Right kidney (tissue), 1 donor: ENCODE measurements at regions not wholly inside any gene's neighbourhood (a gene's known extent, or its start where the extent isn't known, plus 50 kb on each side); places are given as distances from the start of the nearest gene placed in this dataset.
"Not testable (repeated sequence)": the region's sequence is repeated elsewhere in the genome, so short reads cannot be mapped to it uniquely, and the experiment has no call there.

Experiments
- DNase-seq: peaks from one replicate; pipeline ENCODE4 v3.0.0-alpha.2; 2016

DNA sequence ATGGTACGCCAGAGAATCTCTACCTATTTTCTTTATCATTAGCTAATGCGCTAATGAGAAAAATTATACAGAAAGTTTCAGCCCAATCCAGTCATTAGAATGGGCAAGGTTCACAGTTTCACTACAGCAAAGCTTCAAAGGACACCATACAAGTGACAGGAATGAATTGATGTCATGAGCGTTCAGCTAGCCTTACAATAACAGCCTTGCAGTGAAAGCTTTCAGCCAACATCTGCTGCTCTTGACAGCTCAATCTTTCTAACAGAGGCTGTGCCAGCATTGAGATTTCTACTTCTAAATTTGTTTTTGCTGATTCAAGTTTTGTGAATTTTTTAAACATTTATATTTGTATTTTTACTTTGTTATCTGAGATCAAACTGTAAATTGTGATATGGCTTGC, 302.4 kb upstream of the FAM174A start:
- no peak for DNase-seq

DNA sequence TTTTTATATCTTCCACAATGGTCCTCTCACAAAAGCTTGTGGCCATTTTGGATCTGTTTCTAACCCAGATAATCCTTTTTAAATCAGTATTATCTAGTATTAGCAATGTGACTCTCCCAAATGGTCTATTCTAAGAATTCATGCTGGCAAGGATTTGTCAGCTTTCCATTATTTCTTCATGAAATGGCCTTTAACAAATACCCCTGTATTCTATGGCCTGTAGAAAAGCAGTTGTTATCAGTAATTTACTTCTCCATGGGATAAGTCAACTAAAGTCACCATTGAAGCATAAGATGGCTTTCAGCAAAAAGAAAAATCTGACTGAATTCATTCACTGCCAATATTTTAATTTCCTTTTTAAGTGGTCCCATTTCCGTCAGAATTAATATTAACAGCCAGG, 346.4 kb upstream of the FAM174A start:
- DNase-seq: no peak

DNA sequence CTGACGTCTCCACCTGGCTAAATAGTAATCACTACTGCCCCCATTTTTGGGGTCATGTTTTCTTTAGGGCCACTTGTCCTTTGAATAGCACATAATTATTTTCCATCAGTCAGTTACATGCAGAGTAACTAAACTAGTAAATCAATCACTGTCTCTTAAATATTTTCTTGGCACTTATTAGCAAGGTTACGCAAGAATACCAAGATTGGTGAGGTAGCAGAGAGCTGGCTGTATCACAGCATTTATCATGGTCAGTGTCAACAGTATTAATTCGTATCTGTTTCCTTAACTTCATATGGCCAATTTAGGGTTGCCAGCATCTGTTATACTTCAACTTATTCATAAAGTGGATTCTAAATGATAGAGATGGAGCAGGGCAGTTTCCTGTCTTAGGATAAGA, 346.8 kb upstream of the FAM174A start:
- no peak for DNase-seq

DNA sequence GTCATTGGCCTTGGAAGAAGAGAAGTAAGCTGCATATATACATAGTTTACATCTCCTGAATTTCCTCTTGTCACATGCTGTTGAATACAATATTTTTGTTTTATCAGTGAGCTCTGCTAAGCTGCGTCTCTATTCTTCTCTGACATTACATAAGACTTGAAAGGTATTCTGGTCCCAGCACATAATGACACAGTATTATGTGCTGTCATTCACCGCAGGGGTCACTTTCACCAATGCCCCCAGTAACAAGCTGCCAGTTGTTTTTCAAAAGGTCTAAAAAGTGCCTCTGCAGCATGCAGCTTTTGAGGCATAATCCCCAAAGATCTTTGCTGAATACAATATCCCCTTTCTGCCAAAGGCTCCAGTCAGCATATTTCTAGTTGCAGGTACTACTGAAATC, 349.0 kb upstream of the FAM174A start:
- DNase-seq: no peak

DNA sequence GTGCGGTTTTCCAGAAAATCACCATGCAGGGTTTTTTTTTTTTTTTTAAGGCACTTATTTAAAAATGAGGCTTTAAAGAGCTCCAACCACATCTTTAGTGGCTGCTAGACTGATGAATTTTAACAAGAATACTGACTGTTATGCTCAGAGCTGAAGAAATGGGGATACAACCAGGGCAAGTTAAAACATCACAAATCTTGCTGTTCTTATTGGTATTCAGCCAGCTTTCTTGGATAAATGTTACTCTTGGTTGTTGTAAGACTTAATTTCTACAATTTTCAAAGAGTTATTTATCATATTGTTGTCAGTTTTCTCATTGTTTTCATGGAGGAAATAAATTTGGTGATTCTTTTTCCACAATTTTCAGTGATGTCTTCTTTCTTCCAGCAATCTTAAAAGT, 352.8 kb upstream of the FAM174A start:
- DNase-seq: no peak

DNA sequence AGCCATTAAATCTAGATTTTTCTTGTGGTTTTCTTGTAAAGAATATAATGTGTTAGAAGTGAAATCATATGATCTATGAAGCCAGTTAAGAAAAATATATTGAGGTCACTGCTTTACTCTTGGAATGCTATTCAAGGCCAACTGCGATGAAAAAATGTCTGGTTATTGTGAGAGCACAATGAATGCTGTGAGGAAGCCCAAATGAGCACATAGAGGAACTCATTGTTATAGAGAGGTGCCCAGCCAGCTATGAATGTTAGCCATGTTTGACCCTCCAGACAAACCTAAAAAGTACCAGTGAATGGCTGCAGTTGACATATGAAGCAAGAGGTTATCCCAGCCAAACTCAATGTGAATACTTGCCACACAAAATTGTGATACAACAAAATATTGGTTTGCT, 359.8 kb upstream of the FAM174A start:
- DNase-seq: no peak

DNA sequence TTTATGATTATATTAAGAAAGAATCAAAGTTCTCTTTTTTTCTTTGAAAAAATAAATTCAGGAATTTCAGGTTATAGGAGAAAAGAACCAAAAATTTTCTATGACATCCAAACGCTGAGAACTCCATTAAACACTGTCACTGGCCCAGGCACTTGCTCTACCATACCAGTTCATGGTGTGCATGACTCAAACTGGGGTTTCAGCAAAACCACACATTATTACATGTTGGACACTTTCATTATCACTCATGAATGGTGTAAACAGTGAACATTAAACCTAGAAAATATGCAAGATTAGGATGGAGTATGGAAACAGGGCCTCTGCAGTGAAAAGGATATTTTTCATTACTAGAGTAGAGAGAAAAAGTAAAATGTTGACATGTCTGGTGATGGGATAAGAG, 369.9 kb upstream of the FAM174A start:
- no peak for DNase-seq

DNA sequence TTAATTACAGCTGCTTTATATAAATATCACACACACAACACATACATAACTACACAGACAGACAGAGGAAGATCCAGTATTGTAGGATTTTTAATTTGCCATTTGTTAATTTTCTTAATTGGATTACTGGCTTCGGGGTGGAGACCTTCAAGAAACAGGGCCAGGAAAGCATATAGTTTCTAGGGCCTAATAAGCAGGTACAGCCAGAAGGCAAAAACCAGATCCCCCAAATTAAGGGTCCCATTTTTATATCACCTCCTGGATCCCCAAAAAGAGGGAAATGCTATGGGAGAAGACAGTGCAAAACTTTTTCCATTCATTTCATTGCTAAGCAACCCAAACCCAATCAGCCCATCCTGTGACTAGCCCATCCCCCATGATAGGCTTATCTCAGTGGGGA, 373.3 kb upstream of the FAM174A start:
- DNase-seq: no peak

DNA sequence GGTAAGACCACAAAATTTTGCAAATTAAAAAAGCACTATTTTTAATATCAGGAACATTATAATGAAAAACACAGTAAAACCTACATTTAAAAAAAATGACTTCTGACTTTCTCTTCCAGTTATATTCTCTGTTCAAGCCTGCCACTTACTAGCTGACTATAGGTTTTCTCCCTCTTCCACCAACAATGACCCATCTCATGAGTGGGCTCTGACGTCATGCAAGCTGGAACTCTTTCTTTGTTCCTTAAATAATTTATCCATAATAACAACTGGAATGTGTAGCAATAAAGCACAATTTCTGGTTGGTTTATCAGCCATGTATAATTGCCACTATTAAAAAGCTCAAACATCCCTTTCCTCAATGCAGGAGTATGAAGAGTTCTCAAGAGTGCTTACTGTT, 378.1 kb upstream of the FAM174A start:
- no peak for DNase-seq

DNA sequence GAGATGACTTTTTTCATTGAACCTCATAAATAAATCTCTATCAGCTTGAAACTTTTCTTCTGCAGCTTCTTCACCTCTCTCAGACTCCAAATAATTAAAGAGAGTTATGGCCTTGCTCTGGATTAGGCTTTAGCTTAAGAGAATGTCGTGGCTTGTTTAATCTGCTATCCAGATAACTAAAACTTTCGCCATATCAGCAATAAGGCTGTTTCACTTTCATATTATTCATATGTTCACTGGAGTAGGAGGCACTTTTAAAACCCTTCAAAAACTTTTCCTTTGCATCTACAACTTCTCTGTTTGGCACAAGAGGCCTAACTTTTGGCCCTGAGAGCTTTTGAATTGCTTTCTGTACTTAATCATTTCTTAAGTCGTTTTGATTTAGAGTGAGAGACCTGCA, 386.9 kb upstream of the FAM174A start:
- DNase-seq: no peak

DNA sequence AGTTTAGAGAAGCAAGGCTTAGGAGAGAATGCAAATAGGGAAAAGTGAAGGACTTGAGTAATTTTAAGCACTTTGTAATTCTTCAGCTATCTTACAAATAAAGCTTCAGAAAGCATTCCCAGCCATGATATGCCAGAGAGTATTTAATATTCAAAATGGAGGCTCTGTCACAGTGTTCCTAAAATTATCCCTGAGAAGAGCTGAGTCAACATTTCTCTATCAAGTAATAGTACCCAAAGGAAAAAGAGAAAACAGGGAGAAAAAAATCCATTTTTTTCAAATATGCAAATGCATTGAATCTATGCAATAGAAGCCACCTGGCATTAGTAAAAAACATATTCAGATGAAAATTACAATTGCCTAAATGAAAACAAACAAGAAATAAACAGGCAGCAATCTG, 392.6 kb upstream of the FAM174A start:
- no peak for DNase-seq

DNA sequence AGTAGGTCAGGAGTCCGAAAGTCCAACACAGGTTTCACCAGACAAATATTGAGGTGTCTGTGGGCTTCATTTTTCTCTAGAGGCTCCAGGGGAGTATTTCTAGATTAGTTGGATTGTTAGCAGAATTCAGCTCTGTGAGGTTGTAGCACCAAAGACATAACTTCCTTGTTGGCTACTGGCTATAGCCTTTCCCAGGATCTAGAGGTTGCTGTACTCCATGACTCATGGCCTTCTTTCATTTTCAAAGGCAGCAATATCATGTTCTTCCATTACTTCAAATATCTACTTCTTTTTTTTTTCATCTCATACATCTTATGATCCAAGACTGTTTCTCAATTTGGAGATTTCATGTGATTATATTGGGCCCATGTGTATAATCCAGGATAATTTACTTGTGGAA, 404.0 kb upstream of the FAM174A start:
- no peak for DNase-seq

DNA sequence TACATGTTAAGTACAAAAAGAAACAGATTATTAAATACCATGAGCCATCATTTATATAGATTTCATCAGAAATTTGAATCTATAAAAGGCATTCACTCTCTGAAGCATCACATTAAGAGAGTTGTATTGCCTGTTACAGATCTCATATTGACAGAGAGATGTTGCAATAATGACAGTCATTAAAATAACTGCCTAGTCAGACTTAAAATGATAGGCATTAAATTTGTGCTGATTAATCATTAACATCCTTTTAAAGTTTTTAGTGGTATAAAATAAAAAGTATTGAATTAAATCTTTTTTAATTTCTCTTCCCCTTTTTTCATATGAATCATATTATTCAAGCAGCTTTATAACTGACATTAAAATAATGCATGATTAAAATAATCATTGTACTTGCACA, 404.9 kb upstream of the FAM174A start:
- DNase-seq: no peak

DNA sequence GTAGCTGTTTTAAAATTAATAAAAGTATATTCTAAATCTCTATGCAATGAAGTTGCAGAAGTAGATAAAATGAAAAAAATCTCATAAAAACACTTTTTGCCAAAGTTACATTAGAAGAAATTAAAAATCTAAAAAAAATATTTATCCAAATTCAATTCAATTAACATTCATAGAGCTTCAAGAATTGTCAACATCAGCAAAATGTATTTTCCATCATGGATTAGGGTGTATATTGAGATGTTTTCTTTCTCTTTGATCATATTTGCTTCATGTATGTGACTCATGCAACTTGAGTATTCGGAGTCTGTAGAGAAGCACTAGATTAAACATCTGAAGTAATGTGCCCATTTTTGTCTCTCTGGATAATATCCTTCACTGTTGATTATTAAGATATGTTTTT, 415.3 kb upstream of the FAM174A start:
- no peak for DNase-seq

DNA sequence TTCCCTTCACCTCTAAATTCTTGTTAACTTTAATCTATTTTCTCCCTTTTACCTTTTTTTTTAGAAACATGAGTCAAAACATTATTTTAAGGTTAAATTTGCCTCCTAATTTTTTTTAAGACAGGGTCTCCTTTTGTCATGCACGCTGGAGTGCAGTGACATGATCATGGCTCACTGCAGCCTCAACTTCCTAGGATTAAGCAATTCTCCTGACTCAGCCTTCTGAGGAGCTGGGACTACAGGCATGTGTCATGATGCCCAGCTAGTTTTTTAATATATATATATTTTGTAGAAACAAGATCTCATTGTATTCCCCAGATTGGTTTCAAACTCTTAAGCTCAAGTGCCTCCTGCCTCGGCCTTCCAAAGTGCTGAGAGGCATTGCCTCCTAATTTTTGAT, 424.7 kb upstream of the FAM174A start:
- DNase-seq: no peak

DNA sequence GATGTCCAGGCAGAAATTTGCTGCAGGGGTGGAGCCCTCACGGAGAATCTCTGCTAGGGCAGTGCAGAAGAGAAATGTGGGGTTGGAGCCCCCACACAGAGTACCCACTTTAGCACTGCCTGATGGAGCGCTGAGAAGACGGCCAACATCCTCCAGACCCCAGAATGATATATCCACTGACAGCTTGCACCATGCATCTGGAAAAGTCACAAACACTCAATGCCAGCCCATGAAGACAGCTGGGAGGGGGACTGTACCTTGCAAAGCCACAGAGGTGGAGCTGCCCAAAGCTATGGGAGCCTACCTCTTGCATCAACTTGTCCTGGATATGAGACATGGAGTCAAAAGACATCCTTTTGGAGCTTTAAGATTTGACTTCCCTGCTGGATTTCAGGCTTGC, 426.3 kb upstream of the FAM174A start:
- no peak for DNase-seq

DNA sequence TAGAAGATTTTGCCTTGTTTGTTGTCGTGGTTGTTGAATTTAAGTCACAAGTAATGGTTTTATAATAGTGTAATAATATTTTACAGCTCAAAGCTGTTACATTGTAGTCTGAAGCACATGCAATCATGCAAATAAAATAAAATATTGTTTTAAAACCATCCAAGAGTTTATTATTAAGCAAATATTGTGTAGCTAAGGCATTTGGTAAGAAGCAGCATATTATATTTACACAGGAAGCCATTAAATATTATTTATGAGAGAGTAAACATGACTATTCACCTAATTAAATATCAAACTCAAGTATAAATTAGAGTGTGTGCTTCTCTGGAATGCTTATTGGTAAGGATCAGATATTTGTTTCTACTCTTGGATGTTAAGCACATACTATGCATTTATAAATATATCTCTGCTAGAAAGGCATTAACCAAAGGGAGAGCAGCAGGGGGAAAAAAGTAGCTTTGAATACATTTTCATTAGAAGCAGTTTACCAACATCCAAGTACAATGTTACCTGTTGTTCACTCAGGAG, 431.5 kb upstream of the FAM174A start:
- not testable (repeated sequence) for DNase-seq

DNA sequence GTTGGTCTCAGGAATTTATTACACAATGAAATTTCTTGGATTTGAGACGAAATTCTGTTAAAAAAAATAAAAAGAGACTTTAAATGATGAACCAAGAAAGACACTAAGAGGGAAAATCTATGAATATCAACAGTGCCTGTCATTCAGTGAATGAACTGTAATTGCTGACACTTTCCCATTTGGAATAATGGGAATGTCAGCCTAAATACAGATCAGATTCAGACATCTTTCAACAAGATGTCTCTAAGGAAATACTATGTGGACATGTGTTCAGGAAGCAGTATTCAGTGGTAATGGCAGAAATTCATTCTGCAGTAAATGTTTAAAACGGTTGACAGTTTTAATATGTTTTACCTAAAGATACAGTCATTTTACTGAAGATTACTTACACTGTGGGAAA, 433.7 kb upstream of the FAM174A start:
- DNase-seq: not testable (repeated sequence)

DNA sequence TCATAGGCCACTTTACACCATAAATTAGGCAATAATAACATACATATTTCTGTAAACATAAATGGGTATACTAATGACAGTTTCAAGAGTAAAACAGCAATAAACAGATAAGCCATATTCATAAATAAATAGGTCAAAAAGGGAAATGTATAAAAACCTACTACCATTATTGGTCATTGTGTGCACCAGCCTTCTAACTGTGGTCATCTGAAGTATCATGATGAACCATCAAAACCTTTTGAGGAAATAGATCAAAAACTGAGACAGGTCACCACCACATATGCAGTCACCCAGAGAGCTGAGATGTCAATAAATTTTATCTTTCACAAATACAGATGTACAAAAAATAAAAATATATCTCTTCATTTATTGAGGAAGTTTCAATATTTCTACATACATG, 438.8 kb upstream of the FAM174A start:
- not testable (repeated sequence) for DNase-seq

DNA sequence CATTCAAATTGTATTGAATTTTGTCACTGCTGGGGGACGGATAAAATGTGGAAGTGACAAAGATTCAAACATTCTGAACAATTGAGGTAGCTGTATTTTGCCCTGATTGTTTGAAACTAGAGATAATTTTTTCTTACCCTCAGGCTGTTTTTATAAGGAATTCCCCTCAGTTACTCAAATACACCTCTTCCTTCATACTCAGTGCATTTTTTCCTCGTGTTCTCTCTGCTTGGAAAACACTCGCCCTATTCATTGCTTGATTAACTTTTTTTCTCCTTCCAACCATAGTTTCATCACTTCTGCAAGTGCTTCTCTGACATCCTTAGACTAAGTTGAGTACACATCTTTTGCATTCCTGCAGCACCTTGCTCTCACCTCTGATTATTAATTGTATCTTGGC, 454.5 kb upstream of the FAM174A start:
- not testable (repeated sequence) for DNase-seq

DNA sequence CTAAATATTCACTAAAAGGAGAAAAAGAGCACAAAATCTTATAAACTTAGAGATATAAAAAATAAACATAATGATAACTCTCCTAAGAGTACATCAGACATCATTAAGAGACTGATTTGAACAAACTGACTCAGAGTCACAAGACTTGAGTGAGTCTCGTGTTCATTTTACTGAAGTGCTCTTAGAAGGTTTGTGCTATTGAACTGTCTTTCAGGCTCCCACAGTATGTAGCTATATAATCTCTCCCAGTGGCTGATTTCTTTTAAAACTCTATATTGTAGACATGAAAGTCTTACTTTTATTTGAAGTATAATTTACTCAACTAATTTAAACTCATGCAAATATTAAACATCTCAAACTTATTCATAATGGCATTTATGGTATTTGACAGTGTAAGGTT, 456.0 kb upstream of the FAM174A start:
- DNase-seq: not testable (repeated sequence)

DNA sequence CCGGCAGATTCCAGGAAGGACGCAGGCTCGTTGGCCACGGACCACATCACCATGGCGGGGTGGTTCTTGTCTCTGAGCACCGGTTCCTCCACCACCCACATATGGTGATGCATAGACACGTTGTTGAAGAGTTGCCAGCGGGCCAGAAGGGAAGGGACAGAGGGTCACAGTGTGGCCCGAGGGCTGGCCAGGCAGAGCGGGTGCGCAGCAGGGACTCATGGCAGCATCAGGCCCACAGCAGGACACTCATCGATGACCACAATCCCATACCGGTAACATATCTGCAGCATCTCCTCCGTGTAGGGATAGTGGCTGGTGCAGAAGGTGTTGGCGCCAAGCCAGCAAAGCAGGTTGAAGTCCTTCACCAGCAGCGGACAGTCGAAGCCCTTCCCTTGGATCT, 469.2 kb upstream of the FAM174A start:
- not testable (repeated sequence) for DNase-seq

DNA sequence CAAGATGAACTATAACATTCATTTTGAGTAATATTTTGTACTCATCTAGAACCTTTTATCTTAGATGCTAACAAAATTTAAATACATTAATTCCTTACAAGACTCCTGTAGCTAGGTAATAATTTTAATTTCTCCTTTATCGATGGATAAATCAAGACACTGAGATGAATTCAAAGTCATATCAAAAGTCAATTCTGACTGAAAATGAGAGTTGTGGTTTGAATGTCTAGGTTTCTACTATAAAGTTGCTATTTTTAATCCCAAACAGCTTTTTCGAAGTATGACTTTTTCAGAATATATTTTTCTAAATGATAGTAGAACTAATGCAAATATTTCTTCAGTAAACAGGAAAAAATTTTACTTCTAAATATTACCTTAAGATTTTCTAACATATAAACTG, 491.7 kb upstream of the FAM174A start:
- DNase-seq: no peak

DNA sequence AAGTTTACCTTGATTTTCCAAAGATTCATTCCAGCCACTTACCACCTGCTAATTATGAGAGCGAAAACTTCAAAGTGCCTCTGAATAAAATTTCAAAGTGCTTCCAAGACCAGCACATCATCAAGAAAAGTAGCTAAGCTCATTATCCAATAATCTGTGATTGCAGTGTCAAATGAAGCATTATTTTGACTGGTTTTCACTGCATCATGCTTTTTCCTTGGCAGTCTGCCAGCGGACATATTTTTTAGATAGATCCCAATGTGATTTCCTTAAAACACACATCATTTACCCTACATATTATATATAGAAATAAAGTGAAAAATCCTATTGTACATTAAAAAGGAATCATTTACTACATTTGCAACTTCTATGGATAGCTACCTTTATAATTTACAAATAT, 508.6 kb upstream of the FAM174A start:
- no peak for DNase-seq

DNA sequence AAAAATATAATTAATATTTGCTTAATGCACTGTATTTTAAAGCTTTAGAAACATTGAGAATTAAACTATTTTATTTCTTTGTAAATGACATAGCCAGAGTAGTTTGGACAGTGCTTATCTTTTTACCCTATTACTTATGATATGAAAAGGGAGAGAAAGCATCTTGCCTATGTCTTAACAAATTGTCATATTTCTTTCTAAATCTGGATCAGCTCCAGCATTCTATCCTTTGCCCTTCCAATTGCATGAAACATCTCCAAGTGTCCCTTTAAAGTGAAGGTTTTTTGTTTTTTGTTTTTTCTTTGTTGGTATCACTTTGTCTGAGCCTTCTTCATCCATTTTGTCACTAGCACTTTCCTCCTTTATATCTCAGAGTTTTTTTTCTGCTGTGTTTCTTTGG, 511.6 kb upstream of the FAM174A start:
- no peak for DNase-seq
